Heart left ventricle (tissue), 16 donors: ENCODE measurements at regions not wholly inside any gene's neighbourhood (a gene's known extent, or its start where the extent isn't known, plus 50 kb on each side); places are given as distances from the start of the nearest gene placed in this dataset.

ENCODE experiments used
- ATAC-seq, 4 donors: fragments of 200-7000 bp; cut with Tn5 transposase; one replicate each; pipeline ENCODE4 v1.9.1; 2020 to 2022; ENCODE audit warnings: moderate library complexity in 4 of 4, mild to moderate bottlenecking in 3 of 4, moderate number of reproducible peaks in 1 of 4
- DNase-seq, 5 donors: peaks; one replicate each; pipeline ENCODE4 v3.0.0-alpha.2; 2020
- H3K27ac ChIP-seq, 12 donors: fragments of 200-600 bp; sonication (generic) in 4 of 12; one replicate each; pipeline versions ENCODE4 v1.5.0 to v1.8.0; 2016 to 2022; ENCODE audit warnings: mild to moderate bottlenecking in 2 of 12
- H3K27me3 ChIP-seq, 9 donors: fragments of 200-600 bp; sonication (generic) in 2 of 9; one replicate each; pipeline versions ENCODE4 v1.5.1 to v1.8.0; 2016 to 2022; ENCODE audit warnings: mild to moderate bottlenecking in 3 of 9
- H3K36me3 ChIP-seq, 9 donors: fragments of 200-600 bp; sonication (generic) in 2 of 9; one replicate each; pipeline versions ENCODE4 v1.5.0 to v1.8.0; 2018 to 2022; ENCODE audit warnings: mild to moderate bottlenecking in 2 of 9
- H3K4me1 ChIP-seq, 12 donors: fragments of 200-600 bp; sonication (generic) in 4 of 12; one replicate each; pipeline versions ENCODE4 v1.5.0 to v1.8.0; 2016 to 2022; ENCODE audit warnings: mild to moderate bottlenecking in 3 of 12
- H3K4me3 ChIP-seq, 12 donors: fragments of 200-600 bp; sonication (generic) in 4 of 12; one replicate each; pipeline versions ENCODE4 v1.5.0 to v1.8.0; 2017 to 2022; ENCODE audit warnings: mild to moderate bottlenecking in 9 of 12, moderate library complexity in 4 of 12
- H3K9me3 ChIP-seq, 12 donors: fragments of 200-600 bp; sonication (generic) in 4 of 12; one replicate each; pipeline versions ENCODE4 v1.5.0 to v1.8.0; 2016 to 2022; ENCODE audit warnings: mild to moderate bottlenecking in 1 of 12
- CTCF ChIP-seq, 12 donors: fragments of 200-600 bp; sonication (generic) in 4 of 12; IDR thresholded peaks; one replicate each; pipeline versions ENCODE4 v1.5.0 to v1.8.0; 2018 to 2022; ENCODE audit warnings: antibody characterized with exemption in 12 of 12, mild to moderate bottlenecking in 5 of 12
- POLR2A ChIP-seq, 2 donors: fragments of 450-650 bp; IDR thresholded peaks; one replicate each; pipeline ENCODE4 v1.6.1; 2017; ENCODE audit warnings: antibody characterized with exemption in 2 of 2, mild to moderate bottlenecking in 2 of 2, moderate library complexity in 2 of 2
- WGBS, 4 donors: extraction: QIAGEN DNeasy Blood & Tissue Kit in 2 of 4; methylation state at CpG; one replicate each; pipeline versions ENCODE4 v1.1.5 to v1.1.7; 2013 to 2018; 5-methylcytosine and 5-hydroxymethylcytosine counted together
- intact Hi-C, 10 donors: fragments of 100-400 bp; cut with DNase I; formaldehyde crosslinking; loops; one replicate each; pipeline versions ENCODE4 v1.11.1 to v1.14.2; 2022
- donor health status: ischemic (EF 13 %, LVEDD 7.1; RV severe dilation, severe dysfunction).
- donor health status: healthy with polysubstance abuse.
- donor health status: DM: no; HTN: yes; CAD: no.
- donor health status: DM: no; HTN: no; CAD: no.
- donor health status: ischemic (EF 25% LVEDD 6.9; RV normal size, moderate dysfunction).
- donor health status: ischemic (EF 25% LVEDD 5.7; RV mildly dilated, moderate dysfunction).
- donor health status: healthy.
- donor health status: DM: yes; HTN: yes; CAD: no.
- donor health status: ischemic (EF 35%, LVEDD 5.7; RV mildly dilated, moderate dysfunction).
- donor health status: nonischemic (EF 11% LVEDD 7.7; RV severe dilation, severe dysfunction).
- donor health status: DM: yes; HTN: yes; CAD: no.
- donor health status: PGD.
- donor health status: ischemic (EF 29% LVEDD 5.4; RV normal size, mild dysfunction).
- donor health status: nonischemic (EF 23%, LVEDD 6.1; RV moderate dilation, normal function).

- Histone ChIP-seq H3K27me3 (no peaks in the 10 kb centered on the region), H3K4me1 (no peaks in the 10 kb centered on the region), H3K27ac (no peak overlapping the region), H3K9me3 (peaks cover 0 to 32% (median 10%) of the 10 kb centered on the region in 12 donors), H3K4me3 (no peak overlapping the region), H3K36me3 (no peaks in the 10 kb centered on the region)
- DNase-seq (no peak), ATAC-seq (no peak)
- no peak for TF ChIP-seq POLR2A (IDR thresholded peaks at IDR 0.05)
- TF ChIP-seq CTCF (IDR thresholded peaks at IDR 0.05) = no peak
- 83 to 90% (median 89%) methylated on average over 2 of the region's 2 CpGs for WGBS, 4 donors
- intact Hi-C loops = no loop called here
Measured at GRCh38 chr6:99177736-99178135, 171.7 kb downstream of the FAXC start.

- no peak overlapping the region for H3K27ac ChIP-seq
- H3K27me3 ChIP-seq = no peaks in the 10 kb centered on the region
- no peak overlapping the region for H3K4me3 ChIP-seq
- DNase-seq (no peak), ATAC-seq (no peak)
- intact Hi-C loops = no loop called here
- no peaks in the 10 kb centered on the region for H3K36me3 ChIP-seq
- H3K9me3 ChIP-seq = no peaks in the 10 kb centered on the region
- no peaks in the 10 kb centered on the region for H3K4me1 ChIP-seq
- TF ChIP-seq POLR2A (IDR thresholded peaks at IDR 0.05) (no peak), CTCF (IDR thresholded peaks at IDR 0.05) (no peak)
Measured at GRCh38 chr6:99165838-99166237, 183.6 kb downstream of the FAXC start.

GRCh38 chr6:99152347-99152643 lies 197.2 kb downstream of the FAXC start:
- intact Hi-C loops = loop anchor here in 8 of 10 donors (1.0 to 5.0 kb wide), 4 partner anchors 89 to 91 kb away; no protein-coding TSS in a partner anchor
- Histone ChIP-seq H3K27me3 (peaks cover 0 to 5% (median 0%) of the 10 kb centered on the region in 9 donors), H3K4me3 (no peak overlapping the region), H3K4me1 (no peaks in the 10 kb centered on the region), H3K36me3 (no peaks in the 10 kb centered on the region), H3K9me3 (peaks cover 0 to 6% (median 0%) of the 10 kb centered on the region in 12 donors), H3K27ac (no peak overlapping the region)
- TF ChIP-seq CTCF (IDR thresholded peaks at IDR 0.05) (peak in 2 of 12 donors; percentile 6 to 7), POLR2A (IDR thresholded peaks at IDR 0.05) (no peak)
- no peak for DNase-seq
- ATAC-seq = no peak
- 9 to 17% (median 10%) methylated on average over 3 of the region's 3 CpGs for WGBS, 4 donors

GRCh38 chr6:99151634-99152346 lies 197.7 kb downstream of the FAXC start:
- Histone ChIP-seq H3K27ac (no peak overlapping the region), H3K36me3 (no peaks in the 10 kb centered on the region), H3K9me3 (peaks cover 0 to 6% (median 0%) of the 10 kb centered on the region in 12 donors), H3K4me3 (no peak overlapping the region), H3K4me1 (no peaks in the 10 kb centered on the region), H3K27me3 (peaks cover 0 to 5% (median 0%) of the 10 kb centered on the region in 9 donors)
- 37 to 45% (median 39%) methylated on average over 11 of the region's 11 CpGs for WGBS, 4 donors
- intact Hi-C loops = loop anchor here in 8 of 10 donors (1.0 to 5.0 kb wide), 4 partner anchors 89 to 91 kb away; no protein-coding TSS in a partner anchor
- TF ChIP-seq CTCF (IDR thresholded peaks at IDR 0.05) (peak; percentile 19 to 58 (median 39)), POLR2A (IDR thresholded peaks at IDR 0.05) (no peak)
- ATAC-seq (peak in 2 of 4 donors; percentile 59 to 61), DNase-seq (peak in 2 of 5 donors; percentile 13 to 44)
